PC-3 (cell line): ENCODE measurements at regions not wholly inside any gene's neighbourhood (a gene's known extent, or its start where the extent isn't known, plus 50 kb on each side); places are given as distances from the start of the nearest gene placed in this dataset.
A peak's percentile ranks its signal among the peaks of the same experiment; 100 is the strongest.

Source experiments
- ATAC-seq: fragments of 200-7000 bp; cut with Tn5 transposase; 2 replicates; pipeline ENCODE4 v1.9.1; 2020; ENCODE audit warnings: mild to moderate bottlenecking, moderate library complexity
- BruUV-seq: library from RNA; stranded (reverse); fragments of 400-500 nt; replicated peaks from 2 replicates; lab custom pipeline; 2021; lab: Mats Ljungman, UMichigan
- CTCF ChIA-PET: fragments of 300-600 bp; sonication (Branson Sonifier 250); formaldehyde crosslinking; loops from one replicate; lab custom pipeline; 2022; ENCODE audit warnings: antibody characterized with exemption; lab: Charles Lee
- POLR2A ChIA-PET: fragments of 300-600 bp; sonication (Branson Sonifier 250); formaldehyde crosslinking; loops from one replicate; lab custom pipeline; 2022; ENCODE audit warnings: antibody characterized with exemption; ENCODE audit not compliant: unreplicated experiment; lab: Charles Lee
- DNase-seq: peaks from one replicate; pipeline ENCODE4 v3.0.0-alpha.2; 2015
- H2AFZ ChIP-seq: fragments of 300-600 bp; sonication (generic); 2 replicates; pipeline ENCODE4 v1.6.0; 2016; ENCODE audit warnings: antibody characterized with exemption, low read length
- H3F3A ChIP-seq: fragments of 300-600 bp; sonication (generic); one replicate; pipeline ENCODE4 v1.6.0; 2017; ENCODE audit warnings: antibody characterized with exemption, low read length, control low read depth, mild to moderate bottlenecking; ENCODE audit not compliant: unreplicated experiment
- H3K27ac ChIP-seq: fragments of 300-600 bp; sonication (generic); 2 replicates; pipeline ENCODE4 v1.5.1; 2016; ENCODE audit warnings: mild to moderate bottlenecking, low read length
- H3K27me3 ChIP-seq: fragments of 300-600 bp; sonication (generic); 2 replicates; pipeline ENCODE4 v1.6.1; 2016; ENCODE audit warnings: low read length, mixed read lengths
- H3K36me3 ChIP-seq: fragments of 300-600 bp; sonication (generic); 2 replicates; pipeline ENCODE4 v1.6.1; 2016; ENCODE audit warnings: low read depth, mixed run types, low read length, mixed read lengths
- H3K4me1 ChIP-seq: fragments of 300-600 bp; sonication (generic); 2 replicates; pipeline ENCODE4 v1.5.1; 2016; ENCODE audit warnings: low read length; ENCODE audit not compliant: insufficient read depth
- H3K4me2 ChIP-seq: fragments of 300-600 bp; sonication (generic); 2 replicates; pipeline ENCODE4 v1.6.0; 2016; ENCODE audit warnings: low read length
- H3K4me3 ChIP-seq: fragments of 300-600 bp; sonication (generic); 2 replicates; pipeline ENCODE4 v1.5.1; 2016; ENCODE audit warnings: mild to moderate bottlenecking, low read length, mixed read lengths
- H3K79me2 ChIP-seq: fragments of 300-600 bp; sonication (generic); 2 replicates; pipeline ENCODE4 v1.6.1; 2017; ENCODE audit warnings: low read length, mixed read lengths
- H3K9ac ChIP-seq: fragments of 300-600 bp; sonication (generic); 2 replicates; pipeline ENCODE4 v1.6.0; 2016; ENCODE audit warnings: mild to moderate bottlenecking, low read length
- H3K9me2 ChIP-seq: fragments of 300-600 bp; sonication (generic); replicated peaks from 2 replicates; pipeline ENCODE4 v1.6.1; 2016; ENCODE audit warnings: mixed run types, low read length, mixed read lengths
- H3K9me3 ChIP-seq: fragments of 300-600 bp; sonication (generic); 2 replicates; pipeline ENCODE4 v1.6.1; 2016; ENCODE audit warnings: low read length, mixed read lengths
- H4K20me1 ChIP-seq: fragments of 300-600 bp; sonication (generic); 2 replicates; pipeline ENCODE4 v1.6.1; 2016; ENCODE audit warnings: low read length, mixed read lengths
- EZH2 ChIP-seq: fragments of 300-600 bp; sonication (generic); IDR thresholded peaks from one replicate; pipeline ENCODE4 v1.6.1; 2017; ENCODE audit warnings: antibody characterized with exemption, mild to moderate bottlenecking, low read length; ENCODE audit not compliant: unreplicated experiment
- EZH2phosphoT487 ChIP-seq: fragments of 300-600 bp; sonication (generic); IDR thresholded peaks from 2 replicates; pipeline ENCODE4 v1.6.1; 2018; ENCODE audit warnings: mild to moderate bottlenecking, antibody characterized with exemption, low read length, borderline replicate concordance
- intact Hi-C: fragments of 100-400 bp; cut with micrococcal nuclease; formaldehyde crosslinking; loops from 2 replicates; pipeline ENCODE4 v1.9.0; 2023
- TF ChIP-seq, protein P1 (sequence below): fragments of 300-600 bp; sonication (generic); conservative IDR thresholded peaks from 2 replicates; pipeline ENCODE4 v1.5.1; 2017; ENCODE audit warnings: antibody characterized with exemption, low read depth, mild to moderate bottlenecking, low read length

DNA sequence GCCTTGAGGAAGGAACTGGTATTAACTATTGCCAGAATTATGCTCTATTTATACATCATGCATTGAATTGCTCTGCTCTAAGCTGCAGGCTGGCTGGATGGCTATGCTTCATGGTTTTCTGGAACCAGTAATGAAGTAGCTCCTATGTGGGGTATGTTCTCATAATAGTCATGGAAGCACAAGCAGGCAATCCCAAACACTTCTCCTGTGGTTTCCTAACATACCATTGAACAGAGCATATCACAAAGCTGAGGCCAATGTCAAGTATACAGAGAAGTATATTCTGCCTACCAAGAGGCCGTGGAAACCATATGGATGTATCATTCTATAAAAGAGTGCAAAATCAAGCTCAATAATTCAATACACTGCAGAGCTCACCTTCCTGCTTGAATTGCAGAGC lies 1752.4 kb upstream of the FLRT2 start:
- TF ChIP-seq EZH2 (no peak), EZH2phosphoT487 (no peak)
- TF ChIP-seq, protein P1, sequence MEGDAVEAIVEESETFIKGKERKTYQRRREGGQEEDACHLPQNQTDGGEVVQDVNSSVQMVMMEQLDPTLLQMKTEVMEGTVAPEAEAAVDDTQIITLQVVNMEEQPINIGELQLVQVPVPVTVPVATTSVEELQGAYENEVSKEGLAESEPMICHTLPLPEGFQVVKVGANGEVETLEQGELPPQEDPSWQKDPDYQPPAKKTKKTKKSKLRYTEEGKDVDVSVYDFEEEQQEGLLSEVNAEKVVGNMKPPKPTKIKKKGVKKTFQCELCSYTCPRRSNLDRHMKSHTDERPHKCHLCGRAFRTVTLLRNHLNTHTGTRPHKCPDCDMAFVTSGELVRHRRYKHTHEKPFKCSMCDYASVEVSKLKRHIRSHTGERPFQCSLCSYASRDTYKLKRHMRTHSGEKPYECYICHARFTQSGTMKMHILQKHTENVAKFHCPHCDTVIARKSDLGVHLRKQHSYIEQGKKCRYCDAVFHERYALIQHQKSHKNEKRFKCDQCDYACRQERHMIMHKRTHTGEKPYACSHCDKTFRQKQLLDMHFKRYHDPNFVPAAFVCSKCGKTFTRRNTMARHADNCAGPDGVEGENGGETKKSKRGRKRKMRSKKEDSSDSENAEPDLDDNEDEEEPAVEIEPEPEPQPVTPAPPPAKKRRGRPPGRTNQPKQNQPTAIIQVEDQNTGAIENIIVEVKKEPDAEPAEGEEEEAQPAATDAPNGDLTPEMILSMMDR = no peak
- Histone ChIP-seq H3K9me3 (no peaks in the 10 kb centered on the region), H3K9ac (no peak overlapping the region), H3K9me2 (no peaks in the 10 kb centered on the region), H2AFZ (no peak overlapping the region), H3K4me2 (no peak overlapping the region), H4K20me1 (no peaks in the 10 kb centered on the region), H3K4me1 (no peaks in the 10 kb centered on the region), H3K4me3 (no peak overlapping the region), H3K27me3 (no peaks in the 10 kb centered on the region), H3F3A (no peaks in the 10 kb centered on the region), H3K27ac (no peak overlapping the region), H3K36me3 (no peaks in the 10 kb centered on the region), H3K79me2 (no peaks in the 10 kb centered on the region)
- no TSS peak for BruUV-seq
- ATAC-seq (no peak), DNase-seq (no peak)
- intact Hi-C loops = no loop called here
- ChIA-PET POLR2A (no interaction called here), CTCF (no interaction called here)

DNA sequence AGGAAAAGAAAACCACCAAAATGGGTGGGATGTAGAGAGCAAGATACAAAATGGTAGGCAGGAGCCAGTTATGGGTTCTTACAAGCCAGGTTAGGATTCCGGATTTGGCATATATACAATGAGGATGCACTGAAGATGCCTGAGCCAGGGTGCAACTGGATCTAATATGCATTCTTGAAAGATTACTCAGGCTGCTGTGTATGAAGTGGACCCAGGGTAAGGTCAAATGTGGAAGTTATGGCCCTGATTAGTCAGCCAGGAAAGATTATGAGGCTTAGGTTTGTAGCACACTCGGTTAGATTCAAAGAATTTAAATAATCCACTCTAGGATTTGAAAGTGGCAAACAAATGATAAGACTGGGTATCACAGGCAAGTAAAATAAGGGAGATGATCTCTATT lies 1750.7 kb upstream of the FLRT2 start:
- CTCF ChIA-PET = no interaction called here
- H2AFZ ChIP-seq = no peak overlapping the region
- H3K27ac ChIP-seq = no peak overlapping the region
- H3F3A ChIP-seq = no peaks in the 10 kb centered on the region
- no peak for ATAC-seq
- H3K27me3 ChIP-seq = no peaks in the 10 kb centered on the region
- H3K79me2 ChIP-seq = no peaks in the 10 kb centered on the region
- POLR2A ChIA-PET = no interaction called here
- H3K4me1 ChIP-seq = no peaks in the 10 kb centered on the region
- H4K20me1 ChIP-seq = no peaks in the 10 kb centered on the region
- peak; percentile 61 for DNase-seq
- H3K4me2 ChIP-seq = no peak overlapping the region
- BruUV-seq = no TSS peak
- no peaks in the 10 kb centered on the region for H3K36me3 ChIP-seq
- H3K9me2 ChIP-seq = no peaks in the 10 kb centered on the region
- intact Hi-C loops = no loop called here
- no peak overlapping the region for H3K4me3 ChIP-seq
- TF ChIP-seq EZH2 = no peak
- TF ChIP-seq, protein P1 = no peak
- TF ChIP-seq EZH2phosphoT487 = no peak
- H3K9me3 ChIP-seq = no peaks in the 10 kb centered on the region; the same call in 1 of the 2 replicates
- H3K9ac ChIP-seq = no peak overlapping the region

DNA sequence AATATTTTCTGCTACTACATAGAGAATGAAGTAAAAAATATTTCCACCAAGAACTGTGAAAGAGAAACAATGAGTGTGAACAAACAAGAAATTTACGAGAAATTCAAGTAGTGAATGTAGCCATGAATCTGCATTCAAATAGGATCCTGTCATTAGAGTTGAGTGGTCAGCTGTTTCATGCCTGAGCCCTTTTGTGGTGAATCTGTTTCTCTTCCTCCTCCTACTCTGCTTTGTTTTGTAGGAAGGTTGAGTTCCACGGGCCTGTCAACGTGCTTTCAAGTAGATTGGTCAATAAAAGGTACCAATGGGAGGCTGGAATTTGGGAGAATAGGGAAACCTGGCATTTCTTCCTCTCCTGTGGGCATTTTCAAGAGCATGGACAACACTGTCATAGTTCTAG lies 1749.6 kb upstream of the FLRT2 start:
- Histone ChIP-seq H3K9me3 (no peaks in the 10 kb centered on the region; the same call in 1 of the 2 replicates), H3K4me1 (no peaks in the 10 kb centered on the region), H3K27me3 (no peaks in the 10 kb centered on the region), H3K79me2 (no peaks in the 10 kb centered on the region), H3K4me3 (no peak overlapping the region), H3K4me2 (no peak overlapping the region), H3K9ac (no peak overlapping the region), H3K27ac (no peak overlapping the region), H3K9me2 (no peaks in the 10 kb centered on the region), H4K20me1 (no peaks in the 10 kb centered on the region), H2AFZ (no peak overlapping the region), H3K36me3 (no peaks in the 10 kb centered on the region), H3F3A (no peaks in the 10 kb centered on the region)
- intact Hi-C loops = no loop called here
- CTCF ChIA-PET = no interaction called here
- no peak for DNase-seq
- BruUV-seq = no TSS peak
- no peak for ATAC-seq
- POLR2A ChIA-PET = no interaction called here
- TF ChIP-seq EZH2 = no peak
- TF ChIP-seq, protein P1 = no peak
- TF ChIP-seq EZH2phosphoT487 = no peak
